ENCODE measurements at regions not wholly inside any gene's neighbourhood (a gene's known extent, or its start where the extent isn't known, plus 50 kb on each side); places are given as distances from the start of the nearest gene placed in this dataset.
"Not testable (repeated sequence)": the region's sequence is repeated elsewhere in the genome, so short reads cannot be mapped to it uniquely, and the experiment has no call there.

- no peak for DNase-seq
These were observed 105.7 kb downstream of the LCA5 start for GRCh38 chr6:79431537-79431933.

GRCh38 chr6:79430913-79431536 is 106.2 kb downstream of the LCA5 start:
- DNase-seq: no peak

GRCh38 chr6:79427721-79428120 is 109.5 kb downstream of the LCA5 start:
- no peak for DNase-seq

GRCh38 chr6:79426625-79427278 is 110.5 kb downstream of the LCA5 start:
- DNase-seq: no peak

GRCh38 chr6:79425589-79426311 is 111.5 kb downstream of the LCA5 start:
- no peak for DNase-seq

- DNase-seq: no peak
These were observed 114.0 kb downstream of the LCA5 start for GRCh38 chr6:79423216-79423615.

GRCh38 chr6:79422666-79423065 is 114.6 kb downstream of the LCA5 start:
- no peak for DNase-seq

- peak; percentile 84 for DNase-seq
These were observed 115.3 kb downstream of the LCA5 start for GRCh38 chr6:79421707-79422484.

GRCh38 chr6:79421001-79421411 is 116.2 kb downstream of the LCA5 start:
- peak; percentile 41 for DNase-seq

- DNase-seq: no peak
These were observed 117.2 kb downstream of the LCA5 start for GRCh38 chr6:79420054-79420453.

- no peak for DNase-seq
These were observed 120.3 kb downstream of the LCA5 start for GRCh38 chr6:79416931-79417330.

- DNase-seq: peak; percentile 62
These were observed 123.6 kb downstream of the LCA5 start for GRCh38 chr6:79413562-79414002.

- no peak for DNase-seq
These were observed 126.4 kb downstream of the LCA5 start for GRCh38 chr6:79410806-79411205.

GRCh38 chr6:79408256-79408974 is 128.8 kb downstream of the LCA5 start:
- no peak for DNase-seq

- DNase-seq: no peak
These were observed 132.6 kb downstream of the LCA5 start for GRCh38 chr6:79404677-79405076.

GRCh38 chr6:79404261-79404660 is 133.0 kb downstream of the LCA5 start:
- no peak for DNase-seq

GRCh38 chr6:79403563-79403962 is 133.7 kb downstream of the LCA5 start:
- DNase-seq: no peak

GRCh38 chr6:79403086-79403485 is 134.1 kb downstream of the LCA5 start:
- no peak for DNase-seq

- DNase-seq: no peak
These were observed 137.7 kb downstream of the LCA5 start for GRCh38 chr6:79399499-79399898.

- DNase-seq: not testable (repeated sequence)
These were observed 138.6 kb downstream of the LCA5 start for GRCh38 chr6:79398617-79399016.

GRCh38 chr6:79396625-79397024 is 140.6 kb downstream of the LCA5 start:
- no peak for DNase-seq

- DNase-seq: no peak
These were observed 142.5 kb downstream of the LCA5 start for GRCh38 chr6:79394690-79395089.

GRCh38 chr6:79392094-79392493 is 145.1 kb downstream of the LCA5 start:
- no peak for DNase-seq

All from fibroblast of skin of right quadriceps (primary cell).